HL-60 (cell line): ENCODE measurements at regions not wholly inside any gene's neighbourhood (a gene's known extent, or its start where the extent isn't known, plus 50 kb on each side); places are given as distances from the start of the nearest gene placed in this dataset.

Experiments
- DNase-seq, 2 experiments: peaks; one replicate each; pipeline ENCODE4 v3.0.0-alpha.2; 2010 to 2020; ENCODE audit warnings: low read depth in 1 of 2, low spot score in 1 of 2
- H3K27ac ChIP-seq: fragments of 250-450 bp; sonication (Bioruptor Pico); replicated peaks from 2 replicates; pipeline ENCODE4 v1.5.1; 2020; ENCODE audit warnings: mild to moderate bottlenecking, moderate library complexity
- H3K27me3 ChIP-seq: fragments of 250-450 bp; sonication (Bioruptor Pico); 2 replicates; pipeline ENCODE4 v1.5.1; 2021; ENCODE audit warnings: mild to moderate bottlenecking, moderate library complexity; ENCODE audit not compliant: insufficient read depth, poor library complexity, severe bottlenecking
- H3K4me3 ChIP-seq: replicated peaks from 2 replicates; pipeline ENCODE4 v1.5.1; 2011; ENCODE audit warnings: mild to moderate bottlenecking, control low read depth, low read length; ENCODE audit not compliant: insufficient read depth
- CTCF ChIP-seq: IDR thresholded peaks from one replicate; pipeline ENCODE4 v1.5.1; 2011; ENCODE audit warnings: low read length, control low read depth, inconsistent platforms; ENCODE audit not compliant: insufficient read depth
- GABPA ChIP-seq: IDR thresholded peaks from 2 replicates; pipeline ENCODE4 v1.6.1; 2012; ENCODE audit warnings: low read depth
- POLR2AphosphoS5 ChIP-seq: IDR thresholded peaks from 2 replicates; pipeline ENCODE4 v1.6.1; 2012; ENCODE audit warnings: low read depth
- SPI1 ChIP-seq: IDR thresholded peaks from 2 replicates; pipeline ENCODE4 v1.6.1; 2012; ENCODE audit warnings: low read depth, mild to moderate bottlenecking, borderline replicate concordance
- TF ChIP-seq, protein P1 (sequence below): IDR thresholded peaks from 2 replicates; pipeline ENCODE4 v1.6.1; 2012; ENCODE audit warnings: low read depth; ENCODE audit not compliant: insufficient replicate concordance

- H3K27me3 ChIP-seq, result no peaks in the 10 kb centered on the region
- H3K27ac ChIP-seq, result no peak overlapping the region
- no peak overlapping the region for H3K4me3 ChIP-seq
- no peak for DNase-seq
- TF ChIP-seq SPI1 (no peak), CTCF (no peak), POLR2AphosphoS5 (no peak), GABPA (no peak)
- TF ChIP-seq, protein P1, sequence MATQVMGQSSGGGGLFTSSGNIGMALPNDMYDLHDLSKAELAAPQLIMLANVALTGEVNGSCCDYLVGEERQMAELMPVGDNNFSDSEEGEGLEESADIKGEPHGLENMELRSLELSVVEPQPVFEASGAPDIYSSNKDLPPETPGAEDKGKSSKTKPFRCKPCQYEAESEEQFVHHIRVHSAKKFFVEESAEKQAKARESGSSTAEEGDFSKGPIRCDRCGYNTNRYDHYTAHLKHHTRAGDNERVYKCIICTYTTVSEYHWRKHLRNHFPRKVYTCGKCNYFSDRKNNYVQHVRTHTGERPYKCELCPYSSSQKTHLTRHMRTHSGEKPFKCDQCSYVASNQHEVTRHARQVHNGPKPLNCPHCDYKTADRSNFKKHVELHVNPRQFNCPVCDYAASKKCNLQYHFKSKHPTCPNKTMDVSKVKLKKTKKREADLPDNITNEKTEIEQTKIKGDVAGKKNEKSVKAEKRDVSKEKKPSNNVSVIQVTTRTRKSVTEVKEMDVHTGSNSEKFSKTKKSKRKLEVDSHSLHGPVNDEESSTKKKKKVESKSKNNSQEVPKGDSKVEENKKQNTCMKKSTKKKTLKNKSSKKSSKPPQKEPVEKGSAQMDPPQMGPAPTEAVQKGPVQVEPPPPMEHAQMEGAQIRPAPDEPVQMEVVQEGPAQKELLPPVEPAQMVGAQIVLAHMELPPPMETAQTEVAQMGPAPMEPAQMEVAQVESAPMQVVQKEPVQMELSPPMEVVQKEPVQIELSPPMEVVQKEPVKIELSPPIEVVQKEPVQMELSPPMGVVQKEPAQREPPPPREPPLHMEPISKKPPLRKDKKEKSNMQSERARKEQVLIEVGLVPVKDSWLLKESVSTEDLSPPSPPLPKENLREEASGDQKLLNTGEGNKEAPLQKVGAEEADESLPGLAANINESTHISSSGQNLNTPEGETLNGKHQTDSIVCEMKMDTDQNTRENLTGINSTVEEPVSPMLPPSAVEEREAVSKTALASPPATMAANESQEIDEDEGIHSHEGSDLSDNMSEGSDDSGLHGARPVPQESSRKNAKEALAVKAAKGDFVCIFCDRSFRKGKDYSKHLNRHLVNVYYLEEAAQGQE, result no peak
Measured at GRCh38 chr2:195596840-195597239, 60.2 kb upstream of the SLC39A10 start.

GRCh38 chr2:195595825-195596224, 61.2 kb upstream of the SLC39A10 start:
- Histone ChIP-seq H3K27me3 (no peaks in the 10 kb centered on the region), H3K27ac (no peak overlapping the region), H3K4me3 (no peak overlapping the region)
- TF ChIP-seq GABPA (no peak), SPI1 (peak; percentile 16; the same call in 1 of the 2 replicates), POLR2AphosphoS5 (no peak), CTCF (no peak)
- TF ChIP-seq, protein P1, result no peak
- no peak for DNase-seq

DNA sequence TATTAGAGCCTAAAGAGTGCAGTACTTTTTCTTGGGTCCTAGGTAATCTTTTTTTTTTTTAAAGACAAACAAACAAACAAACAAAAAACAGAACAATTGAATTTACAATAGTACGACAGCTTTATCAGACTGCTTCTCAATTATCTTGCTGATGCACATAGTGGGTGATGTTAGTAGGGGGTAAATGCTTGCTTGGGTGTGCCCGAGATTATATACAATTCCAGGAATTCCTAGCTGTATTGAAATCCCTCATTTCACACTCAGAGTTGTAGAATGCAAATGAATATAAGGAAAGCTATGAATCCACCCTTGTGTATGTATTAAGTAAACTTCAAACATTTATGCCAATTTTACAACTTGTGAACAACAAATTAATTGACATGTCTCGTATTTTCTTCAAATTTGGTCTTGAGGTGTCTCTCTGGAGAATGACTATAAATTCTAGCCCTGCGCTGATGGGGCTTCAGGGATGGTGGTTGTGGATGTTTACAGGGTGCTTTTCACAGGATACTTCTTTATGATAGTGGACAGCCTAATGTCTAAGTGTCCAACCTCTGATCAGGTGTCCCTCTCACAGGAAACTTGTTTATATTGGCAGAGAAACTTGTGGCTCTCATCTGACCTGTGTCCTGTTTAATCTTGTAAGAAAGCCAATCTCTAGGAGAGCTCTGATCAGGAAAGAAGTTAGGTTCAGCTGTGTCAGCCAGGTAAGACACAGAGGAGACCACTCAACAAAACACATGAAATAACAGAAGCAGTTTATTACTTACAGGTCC, 61.9 kb upstream of the SLC39A10 start:
- Histone ChIP-seq H3K27ac (no peak overlapping the region), H3K27me3 (no peaks in the 10 kb centered on the region), H3K4me3 (no peak overlapping the region)
- DNase-seq, result no peak
- TF ChIP-seq, protein P1, result no peak
- TF ChIP-seq CTCF, result no peak
- TF ChIP-seq POLR2AphosphoS5, result no peak
- no peak for TF ChIP-seq GABPA
- no peak for TF ChIP-seq SPI1
